ENCODE measurements at regions not wholly inside any gene's neighbourhood (a gene's known extent, or its start where the extent isn't known, plus 50 kb on each side); places are given as distances from the start of the nearest gene placed in this dataset.

- TF ChIP-seq CTCF (IDR thresholded peaks at IDR 0.05): no peak
- no peak for TF ChIP-seq POLR2A (IDR thresholded peaks at IDR 0.05)
- TF ChIP-seq POLR2AphosphoS5 (IDR thresholded peaks at IDR 0.05): no peak
- TF ChIP-seq EP300 (IDR thresholded peaks at IDR 0.05): no peak
Observed at GRCh38 chr7:124680304-124680703, 85.3 kb downstream of the GPR37 start.

All from sigmoid colon (tissue), 4 donors.